ENCODE measurements at regions not wholly inside any gene's neighbourhood (a gene's known extent, or its start where the extent isn't known, plus 50 kb on each side); places are given as distances from the start of the nearest gene placed in this dataset.
"Not testable (repeated sequence)": the region's sequence is repeated elsewhere in the genome, so short reads cannot be mapped to it uniquely, and the experiment has no call there.

- H3K9me3 ChIP-seq; H3K27ac ChIP-seq; H3K27me3 ChIP-seq; DNase-seq (ENCODE audit: low spot score in 2 of 2); H3K36me3 ChIP-seq; H3K4me1 ChIP-seq: not testable (repeated sequence)
- H3K4me3 ChIP-seq, result peak overlapping the region; percentile 22
- no CpG with 5 or more reads among the region's 32 CpGs for WGBS
Measured at GRCh38 chr15:32342772-32343199, 60.3 kb downstream of the GOLGA8K start.

GRCh38 chr15:32342268-32342667, 60.8 kb downstream of the GOLGA8K start:
- not testable (repeated sequence) for DNase-seq (ENCODE audit: low spot score in 2 of 2); H3K4me3 ChIP-seq

GRCh38 chr15:32341530-32341929, 61.6 kb downstream of the GOLGA8K start:
- not testable (repeated sequence) for H3K4me1 ChIP-seq; H3K9me3 ChIP-seq; H3K27me3 ChIP-seq; H3K27ac ChIP-seq; DNase-seq (ENCODE audit: low spot score in 2 of 2); H3K36me3 ChIP-seq; H3K4me3 ChIP-seq
- 83% methylated on average over 5 of the region's 12 CpGs for WGBS

More at GRCh38 chr15:32342268-32342667, 60.8 kb downstream of the GOLGA8K start:
- H3K36me3 ChIP-seq, H3K27ac ChIP-seq, H3K4me1 ChIP-seq, H3K9me3 ChIP-seq, H3K27me3 ChIP-seq: not testable (repeated sequence)
- no CpG with 5 or more reads among the region's 39 CpGs for WGBS

GRCh38 chr15:32336804-32337203, 66.3 kb downstream of the GOLGA8K start:
- WGBS, result 80% methylated on average over 1 of the region's 3 CpGs
- not testable (repeated sequence) for H3K4me3 ChIP-seq; H3K36me3 ChIP-seq; H3K27ac ChIP-seq; H3K4me1 ChIP-seq; H3K9me3 ChIP-seq; H3K27me3 ChIP-seq; DNase-seq (ENCODE audit: low spot score in 2 of 2)

GRCh38 chr15:32323353-32323752, 79.7 kb downstream of the GOLGA8K start:
- DNase-seq (ENCODE audit: low spot score in 2 of 2), result not testable (repeated sequence)

GRCh38 chr15:32319247-32319646, 83.8 kb downstream of the GOLGA8K start:
- DNase-seq (ENCODE audit: low spot score in 2 of 2); H3K4me1 ChIP-seq; H3K27me3 ChIP-seq; H3K4me3 ChIP-seq; H3K27ac ChIP-seq; H3K36me3 ChIP-seq; H3K9me3 ChIP-seq: not testable (repeated sequence)
- WGBS, result 94% methylated on average over 2 of the region's 3 CpGs

More at GRCh38 chr15:32323353-32323752, 79.7 kb downstream of the GOLGA8K start:
- not testable (repeated sequence) for H3K9me3 ChIP-seq, H3K27me3 ChIP-seq, H3K36me3 ChIP-seq, H3K27ac ChIP-seq, H3K4me3 ChIP-seq, H3K4me1 ChIP-seq
- WGBS, result 94% methylated on average over 2 of the region's 4 CpGs

- not testable (repeated sequence) for H3K36me3 ChIP-seq; H3K4me1 ChIP-seq; H3K27ac ChIP-seq; H3K9me3 ChIP-seq; H3K27me3 ChIP-seq; H3K4me3 ChIP-seq; DNase-seq (ENCODE audit: low spot score in 2 of 2)
- no CpG with 5 or more reads among the region's 4 CpGs for WGBS
Measured at GRCh38 chr15:32316482-32316881, 86.6 kb downstream of the GOLGA8K start.

- not testable (repeated sequence) for H3K27ac ChIP-seq; DNase-seq (ENCODE audit: low spot score in 2 of 2); H3K27me3 ChIP-seq; H3K4me3 ChIP-seq; H3K36me3 ChIP-seq; H3K4me1 ChIP-seq; H3K9me3 ChIP-seq
- WGBS, result no CpG with 5 or more reads among the region's 91 CpGs
Measured at GRCh38 chr15:32315079-32315939, 87.8 kb downstream of the GOLGA8K start.

GRCh38 chr15:32313446-32314209, 89.5 kb downstream of the GOLGA8K start:
- H3K9me3 ChIP-seq; H3K27me3 ChIP-seq; H3K4me3 ChIP-seq; H3K4me1 ChIP-seq; H3K27ac ChIP-seq; H3K36me3 ChIP-seq; DNase-seq (ENCODE audit: low spot score in 2 of 2): not testable (repeated sequence)
- WGBS, result no CpG with 5 or more reads among the region's 77 CpGs

GRCh38 chr15:32312721-32313120, 90.4 kb downstream of the GOLGA8K start:
- H3K9me3 ChIP-seq; H3K4me3 ChIP-seq; H3K36me3 ChIP-seq; H3K27ac ChIP-seq; H3K4me1 ChIP-seq; DNase-seq (ENCODE audit: low spot score in 2 of 2); H3K27me3 ChIP-seq: not testable (repeated sequence)
- WGBS, result no CpG with 5 or more reads among the region's 37 CpGs

- H3K4me3 ChIP-seq; H3K9me3 ChIP-seq; H3K36me3 ChIP-seq; H3K27me3 ChIP-seq; DNase-seq (ENCODE audit: low spot score in 2 of 2); H3K4me1 ChIP-seq; H3K27ac ChIP-seq: not testable (repeated sequence)
- 47% methylated on average over 5 of the region's 5 CpGs for WGBS
Measured at GRCh38 chr15:32307592-32307991, 95.5 kb downstream of the GOLGA8K start.

- H3K9me3 ChIP-seq; H3K27ac ChIP-seq; H3K27me3 ChIP-seq; H3K36me3 ChIP-seq; H3K4me1 ChIP-seq; H3K4me3 ChIP-seq; DNase-seq (ENCODE audit: low spot score in 2 of 2): not testable (repeated sequence)
- no CpG with 5 or more reads among the region's 21 CpGs for WGBS
Measured at GRCh38 chr15:32276200-32276830, 126.8 kb downstream of the GOLGA8K start.

GRCh38 chr15:32253958-32254357, 149.1 kb downstream of the GOLGA8K start:
- not testable (repeated sequence) for H3K36me3 ChIP-seq; H3K27me3 ChIP-seq; H3K9me3 ChIP-seq; H3K4me3 ChIP-seq; H3K27ac ChIP-seq; H3K4me1 ChIP-seq; DNase-seq (ENCODE audit: low spot score in 2 of 2)
- WGBS, result 100% methylated on average over 2 of the region's 7 CpGs

- H3K4me3 ChIP-seq; H3K4me1 ChIP-seq; DNase-seq (ENCODE audit: low spot score in 2 of 2); H3K36me3 ChIP-seq; H3K27ac ChIP-seq; H3K27me3 ChIP-seq; H3K9me3 ChIP-seq: not testable (repeated sequence)
- WGBS, result 40% methylated on average over 1 of the region's 1 CpG
Measured at GRCh38 chr15:32249207-32249606, 153.9 kb downstream of the GOLGA8K start.
